Testis (tissue), 2 donors: ENCODE measurements at regions not wholly inside any gene's neighbourhood (a gene's known extent, or its start where the extent isn't known, plus 50 kb on each side); places are given as distances from the start of the nearest gene placed in this dataset.

Experiments used
- POLR2A ChIP-seq: fragments of 450-650 bp; IDR thresholded peaks from one replicate; pipeline ENCODE4 v1.6.1; 2017; ENCODE audit warnings: antibody characterized with exemption, mild to moderate bottlenecking, moderate library complexity
- TF ChIP-seq, protein P1 (sequence below), 3 experiments: fragments of 450-650 bp in 2 of 3; fragments of 200-600 bp in 1 of 3; sonication (generic) in 1 of 3; IDR thresholded peaks; one replicate each; pipeline ENCODE4 v1.5.1; 2016 to 2019; ENCODE audit warnings: antibody characterized with exemption in 3 of 3, mild to moderate bottlenecking in 2 of 3, moderate library complexity in 1 of 3

DNA sequence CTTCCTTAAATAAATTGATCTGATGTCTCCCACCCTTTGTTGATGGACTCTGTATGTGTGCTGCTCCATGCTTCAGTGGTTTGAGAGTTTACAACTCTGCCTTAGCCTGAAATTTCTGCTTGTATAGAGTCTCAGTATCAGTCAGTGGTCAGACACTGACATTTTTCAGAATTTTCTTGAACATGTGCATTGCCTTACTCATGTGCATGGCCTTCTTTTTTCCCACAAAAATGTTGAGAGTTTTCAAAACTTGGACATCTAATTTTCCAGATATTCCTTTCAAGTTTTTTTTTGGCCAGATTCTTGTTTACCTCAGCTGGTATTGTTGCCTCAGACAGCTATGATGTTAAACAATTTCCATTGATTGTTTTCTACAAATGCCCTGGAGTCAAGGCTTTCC lies 427.1 kb upstream of the CHD1 start:
- TF ChIP-seq, protein P1, sequence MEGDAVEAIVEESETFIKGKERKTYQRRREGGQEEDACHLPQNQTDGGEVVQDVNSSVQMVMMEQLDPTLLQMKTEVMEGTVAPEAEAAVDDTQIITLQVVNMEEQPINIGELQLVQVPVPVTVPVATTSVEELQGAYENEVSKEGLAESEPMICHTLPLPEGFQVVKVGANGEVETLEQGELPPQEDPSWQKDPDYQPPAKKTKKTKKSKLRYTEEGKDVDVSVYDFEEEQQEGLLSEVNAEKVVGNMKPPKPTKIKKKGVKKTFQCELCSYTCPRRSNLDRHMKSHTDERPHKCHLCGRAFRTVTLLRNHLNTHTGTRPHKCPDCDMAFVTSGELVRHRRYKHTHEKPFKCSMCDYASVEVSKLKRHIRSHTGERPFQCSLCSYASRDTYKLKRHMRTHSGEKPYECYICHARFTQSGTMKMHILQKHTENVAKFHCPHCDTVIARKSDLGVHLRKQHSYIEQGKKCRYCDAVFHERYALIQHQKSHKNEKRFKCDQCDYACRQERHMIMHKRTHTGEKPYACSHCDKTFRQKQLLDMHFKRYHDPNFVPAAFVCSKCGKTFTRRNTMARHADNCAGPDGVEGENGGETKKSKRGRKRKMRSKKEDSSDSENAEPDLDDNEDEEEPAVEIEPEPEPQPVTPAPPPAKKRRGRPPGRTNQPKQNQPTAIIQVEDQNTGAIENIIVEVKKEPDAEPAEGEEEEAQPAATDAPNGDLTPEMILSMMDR (IDR thresholded peaks at IDR 0.05): no peak
- TF ChIP-seq POLR2A: no peak
